Kidney epithelial cell (primary cell): ENCODE measurements at regions not wholly inside any gene's neighbourhood (a gene's known extent, or its start where the extent isn't known, plus 50 kb on each side); places are given as distances from the start of the nearest gene placed in this dataset.

Experiments
- DNase-seq: peaks from one replicate; pipeline ENCODE4 v3.0.0-alpha.2; 2010; ENCODE audit warnings: low read depth
- H3K27me3 ChIP-seq: 2 replicates; pipeline ENCODE4 v1.6.0; 2011; ENCODE audit warnings: low read length; ENCODE audit not compliant: control insufficient read depth, insufficient read depth
- H3K36me3 ChIP-seq: 2 replicates; pipeline ENCODE4 v1.5.1; 2011; ENCODE audit warnings: low read length; ENCODE audit not compliant: control insufficient read depth, insufficient read depth
- H3K4me3 ChIP-seq: 2 replicates; pipeline ENCODE4 v1.5.1; 2011; ENCODE audit warnings: low read depth, mild to moderate bottlenecking, control low read depth, low read length
- CTCF ChIP-seq: IDR thresholded peaks from 2 replicates; pipeline ENCODE4 v1.5.1; 2011; ENCODE audit warnings: mild to moderate bottlenecking, moderate library complexity, low read length, control low read depth, inconsistent platforms; ENCODE audit not compliant: insufficient read depth, poor library complexity, severe bottlenecking

- Histone ChIP-seq H3K36me3 (no peaks in the 10 kb centered on the region), H3K27me3 (no peaks in the 10 kb centered on the region), H3K4me3 (no peak overlapping the region)
- TF ChIP-seq CTCF = no peak
- no peak for DNase-seq
Measured at GRCh38 chr4:104615926-104616325, 121.2 kb upstream of the CXXC4 start.

- H3K36me3 ChIP-seq = no peaks in the 10 kb centered on the region
- H3K27me3 ChIP-seq = no peaks in the 10 kb centered on the region
- no peak for DNase-seq
- TF ChIP-seq CTCF = no peak
- H3K4me3 ChIP-seq = no peak overlapping the region
Measured at GRCh38 chr4:104616401-104616820, 121.7 kb upstream of the CXXC4 start.

- Histone ChIP-seq H3K4me3 (no peak overlapping the region), H3K36me3 (no peaks in the 10 kb centered on the region), H3K27me3 (no peaks in the 10 kb centered on the region)
- TF ChIP-seq CTCF = no peak
- no peak for DNase-seq
Measured at GRCh38 chr4:104625706-104626105, 131.0 kb upstream of the CXXC4 start.

- Histone ChIP-seq H3K36me3 (no peaks in the 10 kb centered on the region), H3K27me3 (no peaks in the 10 kb centered on the region), H3K4me3 (no peak overlapping the region)
- no peak for DNase-seq
- no peak for TF ChIP-seq CTCF
Measured at GRCh38 chr4:104629601-104630000, 134.9 kb upstream of the CXXC4 start.

- no peak for TF ChIP-seq CTCF
Measured at GRCh38 chr4:104630272-104630671, 135.6 kb upstream of the CXXC4 start.

GRCh38 chr4:104631000-104631399 is 136.3 kb upstream of the CXXC4 start:
- no peak for DNase-seq
- no peak for TF ChIP-seq CTCF
- no peaks in the 10 kb centered on the region for H3K36me3 ChIP-seq
- H3K27me3 ChIP-seq = no peaks in the 10 kb centered on the region
- H3K4me3 ChIP-seq = no peak overlapping the region

More at GRCh38 chr4:104630272-104630671, 135.6 kb upstream of the CXXC4 start:
- H3K4me3 ChIP-seq = no peak overlapping the region
- no peaks in the 10 kb centered on the region for H3K36me3 ChIP-seq
- DNase-seq = no peak
- no peaks in the 10 kb centered on the region for H3K27me3 ChIP-seq
